Astrocyte of the hippocampus (primary cell): ENCODE measurements at regions not wholly inside any gene's neighbourhood (a gene's known extent, or its start where the extent isn't known, plus 50 kb on each side); places are given as distances from the start of the nearest gene placed in this dataset.
"Not testable (repeated sequence)": the region's sequence is repeated elsewhere in the genome, so short reads cannot be mapped to it uniquely, and the experiment has no call there.

Experiments used
- DNase-seq: peaks from one replicate; pipeline ENCODE4 v3.0.0; 2011; ENCODE audit warnings: low read depth, low spot score

- DNase-seq, result no peak
These were observed 559.1 kb upstream of the TRPC7 start for GRCh38 chr5:136924490-136924889.

GRCh38 chr5:136910625-136911024, 545.3 kb upstream of the TRPC7 start:
- no peak for DNase-seq

- DNase-seq, result no peak
These were observed 544.6 kb upstream of the TRPC7 start for GRCh38 chr5:136909906-136910305.

- DNase-seq, result no peak
These were observed 542.0 kb upstream of the TRPC7 start for GRCh38 chr5:136907371-136907770.

GRCh38 chr5:136906545-136906944, 541.2 kb upstream of the TRPC7 start:
- DNase-seq, result no peak

- peak; percentile 7 for DNase-seq
These were observed 540.2 kb upstream of the TRPC7 start for GRCh38 chr5:136905571-136905970.

- no peak for DNase-seq
These were observed 528.7 kb upstream of the TRPC7 start for GRCh38 chr5:136894070-136894469.

GRCh38 chr5:136892000-136892399, 526.7 kb upstream of the TRPC7 start:
- DNase-seq, result no peak

GRCh38 chr5:136891175-136891972, 526.0 kb upstream of the TRPC7 start:
- DNase-seq, result peak; percentile 5

GRCh38 chr5:136890431-136891148, 525.2 kb upstream of the TRPC7 start:
- DNase-seq, result no peak

- no peak for DNase-seq
These were observed 521.3 kb upstream of the TRPC7 start for GRCh38 chr5:136886608-136887007.

- DNase-seq, result no peak
These were observed 499.6 kb upstream of the TRPC7 start for GRCh38 chr5:136864960-136865359.

GRCh38 chr5:136856648-136857047, 491.3 kb upstream of the TRPC7 start:
- DNase-seq, result no peak

- DNase-seq, result peak; percentile 13
These were observed 488.6 kb upstream of the TRPC7 start for GRCh38 chr5:136853971-136854370.

GRCh38 chr5:136840601-136841000, 475.3 kb upstream of the TRPC7 start:
- no peak for DNase-seq

- no peak for DNase-seq
These were observed 470.7 kb upstream of the TRPC7 start for GRCh38 chr5:136836093-136836492.

GRCh38 chr5:136820848-136821247, 455.5 kb upstream of the TRPC7 start:
- DNase-seq, result no peak

GRCh38 chr5:136819526-136820302, 454.4 kb upstream of the TRPC7 start:
- no peak for DNase-seq

- DNase-seq, result no peak
These were observed 451.0 kb upstream of the TRPC7 start for GRCh38 chr5:136816327-136816726.

- no peak for DNase-seq
These were observed 449.5 kb upstream of the TRPC7 start for GRCh38 chr5:136814619-136815378.

- not testable (repeated sequence) for DNase-seq
These were observed 446.9 kb upstream of the TRPC7 start for GRCh38 chr5:136812270-136812669.

- peak; percentile 80 for DNase-seq
These were observed 446.2 kb upstream of the TRPC7 start for GRCh38 chr5:136811551-136811950.
